ENCODE measurements at regions not wholly inside any gene's neighbourhood (a gene's known extent, or its start where the extent isn't known, plus 50 kb on each side); places are given as distances from the start of the nearest gene placed in this dataset.

DNA sequence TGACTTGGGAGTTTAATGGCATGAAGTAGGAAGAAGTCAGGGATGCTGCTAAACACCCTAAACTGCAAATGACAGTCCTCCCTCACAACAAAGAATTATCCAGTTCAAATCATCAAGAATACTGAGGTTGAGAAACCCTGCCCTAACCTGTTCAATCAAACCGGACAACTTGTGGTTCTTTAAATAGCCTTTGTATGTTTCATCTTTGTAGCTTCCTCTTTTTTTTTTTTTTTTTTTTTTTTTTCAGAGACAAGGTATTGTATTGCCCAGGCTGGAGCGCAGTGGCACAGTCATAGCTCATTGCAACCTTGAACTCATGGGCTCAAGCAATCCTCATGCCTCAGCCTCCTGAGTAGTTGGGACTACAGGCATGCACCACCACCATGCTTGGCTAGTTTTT is 52.5 kb upstream of the TTC29 start:
- TF ChIP-seq, protein P1, sequence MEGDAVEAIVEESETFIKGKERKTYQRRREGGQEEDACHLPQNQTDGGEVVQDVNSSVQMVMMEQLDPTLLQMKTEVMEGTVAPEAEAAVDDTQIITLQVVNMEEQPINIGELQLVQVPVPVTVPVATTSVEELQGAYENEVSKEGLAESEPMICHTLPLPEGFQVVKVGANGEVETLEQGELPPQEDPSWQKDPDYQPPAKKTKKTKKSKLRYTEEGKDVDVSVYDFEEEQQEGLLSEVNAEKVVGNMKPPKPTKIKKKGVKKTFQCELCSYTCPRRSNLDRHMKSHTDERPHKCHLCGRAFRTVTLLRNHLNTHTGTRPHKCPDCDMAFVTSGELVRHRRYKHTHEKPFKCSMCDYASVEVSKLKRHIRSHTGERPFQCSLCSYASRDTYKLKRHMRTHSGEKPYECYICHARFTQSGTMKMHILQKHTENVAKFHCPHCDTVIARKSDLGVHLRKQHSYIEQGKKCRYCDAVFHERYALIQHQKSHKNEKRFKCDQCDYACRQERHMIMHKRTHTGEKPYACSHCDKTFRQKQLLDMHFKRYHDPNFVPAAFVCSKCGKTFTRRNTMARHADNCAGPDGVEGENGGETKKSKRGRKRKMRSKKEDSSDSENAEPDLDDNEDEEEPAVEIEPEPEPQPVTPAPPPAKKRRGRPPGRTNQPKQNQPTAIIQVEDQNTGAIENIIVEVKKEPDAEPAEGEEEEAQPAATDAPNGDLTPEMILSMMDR (IDR thresholded peaks at IDR 0.05; ENCODE audit: borderline replicate concordance, extremely low read depth, insufficient read depth) = no peak
- Histone ChIP-seq H3K27me3 (ENCODE audit: control insufficient read depth, insufficient read depth, low read length) (no peaks in the 10 kb centered on the region), H3K9me3 (ENCODE audit: control insufficient read depth in 2 of 3, insufficient read depth in 1 of 3, low read length in 3 of 3) (no peaks in the 10 kb centered on the region), H3K4me3 (ENCODE audit: low read length in 3 of 3) (no peak overlapping the region), H3K27ac (ENCODE audit: low read depth in 2 of 2, low read length in 2 of 2) (no peak overlapping the region), H3K36me3 (ENCODE audit: control insufficient read depth in 2 of 3, insufficient read depth in 3 of 3, low read length in 3 of 3) (no peaks in the 10 kb centered on the region), H3K9ac (ENCODE audit: low read length in 3 of 3) (no peak overlapping the region), H3K4me1 (ENCODE audit: control insufficient read depth in 2 of 3, insufficient read depth in 2 of 3, low read depth in 1 of 3, low read length in 3 of 3) (no peaks in the 10 kb centered on the region)
- FAIRE-seq (no peak), DNase-seq (no peak)
- intact Hi-C loops (cut with DNase I) = no loop called here

DNA sequence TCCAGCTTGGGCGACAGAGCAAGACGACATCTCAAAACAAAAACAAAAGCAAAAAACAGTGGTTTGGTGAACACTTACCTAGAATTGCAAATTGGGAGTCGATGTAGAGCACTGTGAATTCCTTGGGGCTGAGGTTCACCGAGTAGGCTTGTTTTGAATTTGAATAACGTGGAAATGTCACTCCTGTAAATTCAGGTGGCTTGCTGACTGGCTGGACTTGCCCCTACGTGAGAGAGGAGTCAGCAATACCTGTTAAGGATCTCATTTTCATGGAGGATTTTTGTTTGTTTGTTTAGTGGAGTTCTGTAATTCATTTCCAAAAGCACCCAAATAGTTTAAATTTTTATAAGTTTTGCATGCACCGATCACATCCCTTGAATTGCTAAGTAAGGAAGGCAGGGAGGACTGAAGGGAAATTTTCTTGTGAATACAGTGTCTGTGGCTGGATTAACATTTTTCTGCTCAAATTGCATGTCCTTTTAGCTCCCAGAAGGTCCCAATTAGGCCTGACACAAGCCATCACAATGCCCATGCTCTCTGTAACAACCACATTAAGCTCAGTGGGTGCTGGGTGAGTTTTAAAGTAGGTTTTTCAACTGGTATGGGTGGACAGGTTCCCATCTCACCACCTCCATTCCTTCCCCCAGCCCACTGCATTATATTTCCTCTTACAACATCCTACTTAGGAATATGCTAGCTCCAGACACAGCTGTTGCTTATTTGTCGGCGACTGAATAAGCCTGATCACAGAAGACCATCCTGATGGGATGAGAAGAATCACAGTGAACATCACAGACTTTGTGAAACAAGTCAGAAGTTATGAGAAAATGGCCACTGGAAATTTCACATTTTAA is 58.5 kb upstream of the TTC29 start:
- Histone ChIP-seq H3K4me1 (ENCODE audit: control insufficient read depth in 2 of 3, insufficient read depth in 2 of 3, low read depth in 1 of 3, low read length in 3 of 3) (no peaks in the 10 kb centered on the region), H3K4me3 (ENCODE audit: low read length in 3 of 3) (no peak overlapping the region), H3K27me3 (ENCODE audit: control insufficient read depth, insufficient read depth, low read length) (no peaks in the 10 kb centered on the region), H3K9me3 (ENCODE audit: control insufficient read depth in 2 of 3, insufficient read depth in 1 of 3, low read length in 3 of 3) (no peaks in the 10 kb centered on the region), H3K9ac (ENCODE audit: low read length in 3 of 3) (no peak overlapping the region), H3K27ac (ENCODE audit: low read depth in 2 of 2, low read length in 2 of 2) (no peak overlapping the region), H3K36me3 (ENCODE audit: control insufficient read depth in 2 of 3, insufficient read depth in 3 of 3, low read length in 3 of 3) (no peaks in the 10 kb centered on the region)
- no peak for FAIRE-seq
- intact Hi-C loops (cut with DNase I) = no loop called here
- TF ChIP-seq, protein P1 (IDR thresholded peaks at IDR 0.05; ENCODE audit: borderline replicate concordance, extremely low read depth, insufficient read depth) = no peak
- no peak for DNase-seq

- no peaks in the 10 kb centered on the region for H3K27me3 ChIP-seq (ENCODE audit: control insufficient read depth, insufficient read depth, low read length)
- H3K36me3 ChIP-seq (ENCODE audit: control insufficient read depth in 2 of 3, insufficient read depth in 3 of 3, low read length in 3 of 3) = no peaks in the 10 kb centered on the region
- DNase-seq (no peak), FAIRE-seq (no peak)
- H3K4me1 ChIP-seq (ENCODE audit: control insufficient read depth in 2 of 3, insufficient read depth in 2 of 3, low read depth in 1 of 3, low read length in 3 of 3) = no peaks in the 10 kb centered on the region
- H3K4me3 ChIP-seq (ENCODE audit: low read length in 3 of 3) = no peak overlapping the region
- H3K27ac ChIP-seq (ENCODE audit: low read depth in 2 of 2, low read length in 2 of 2) = no peak overlapping the region
- TF ChIP-seq, protein P1 (IDR thresholded peaks at IDR 0.05; ENCODE audit: borderline replicate concordance, extremely low read depth, insufficient read depth) = no peak
- no peak overlapping the region for H3K9ac ChIP-seq (ENCODE audit: low read length in 3 of 3)
- intact Hi-C loops (cut with DNase I) = no loop called here
- H3K9me3 ChIP-seq (ENCODE audit: control insufficient read depth in 2 of 3, insufficient read depth in 1 of 3, low read length in 3 of 3) = no peaks in the 10 kb centered on the region
Observed at GRCh38 chr4:147006229-147006628, 60.6 kb upstream of the TTC29 start.

All from kidney (tissue), 13 donors.